Posterior cingulate gyrus (tissue), 11 donors: ENCODE measurements at regions not wholly inside any gene's neighbourhood (a gene's known extent, or its start where the extent isn't known, plus 50 kb on each side); places are given as distances from the start of the nearest gene placed in this dataset.
"Not testable (repeated sequence)": the region's sequence is repeated elsewhere in the genome, so short reads cannot be mapped to it uniquely, and the experiment has no call there.

Source experiments
- DNase-seq, 10 donors: peaks; one replicate each; pipeline versions ENCODE4 v3.0.0 to v3.0.0-alpha.2; 2020 to 2021; ENCODE audit warnings: mixed read lengths in 3 of 10
- intact Hi-C: fragments of 100-400 bp; cut with DNase I; formaldehyde crosslinking; loops from one replicate; pipeline ENCODE4 v1.15.1; 2023

- DNase-seq = no peak
- intact Hi-C loops = no loop called here
These were observed 239.5 kb downstream of the ZPLD1 start for GRCh38 chr3:102674284-102674683.

- intact Hi-C loops = no loop called here
- no peak for DNase-seq
These were observed 241.6 kb downstream of the ZPLD1 start for GRCh38 chr3:102676424-102676823.

GRCh38 chr3:102682741-102683140 lies 247.9 kb downstream of the ZPLD1 start:
- DNase-seq = no peak
- intact Hi-C loops = no loop called here

- intact Hi-C loops = no loop called here
- no peak for DNase-seq
These were observed 252.0 kb downstream of the ZPLD1 start for GRCh38 chr3:102686792-102687191.

- no peak for DNase-seq
- intact Hi-C loops = no loop called here
These were observed 253.2 kb downstream of the ZPLD1 start for GRCh38 chr3:102687851-102688555.

- intact Hi-C loops = no loop called here
- DNase-seq = no peak
These were observed 253.7 kb downstream of the ZPLD1 start for GRCh38 chr3:102688556-102688930.

- intact Hi-C loops = no loop called here
- DNase-seq = no peak
These were observed 256.7 kb downstream of the ZPLD1 start for GRCh38 chr3:102691507-102691906.

GRCh38 chr3:102699104-102699818 lies 264.4 kb downstream of the ZPLD1 start:
- no peak for DNase-seq
- intact Hi-C loops = no loop called here

- intact Hi-C loops = no loop called here
- no peak for DNase-seq
These were observed 265.0 kb downstream of the ZPLD1 start for GRCh38 chr3:102699819-102700140.

GRCh38 chr3:102712896-102713295 lies 278.1 kb downstream of the ZPLD1 start:
- no peak for DNase-seq
- intact Hi-C loops = no loop called here

GRCh38 chr3:102714567-102714966 lies 279.8 kb downstream of the ZPLD1 start:
- no peak for DNase-seq
- intact Hi-C loops = no loop called here

GRCh38 chr3:102715030-102715697 lies 280.3 kb downstream of the ZPLD1 start:
- no peak for DNase-seq
- intact Hi-C loops = no loop called here

GRCh38 chr3:102718651-102719050 lies 283.8 kb downstream of the ZPLD1 start:
- DNase-seq = no peak
- intact Hi-C loops = no loop called here

GRCh38 chr3:102722317-102722716 lies 287.5 kb downstream of the ZPLD1 start:
- intact Hi-C loops = no loop called here
- no peak for DNase-seq

- intact Hi-C loops = no loop called here
- no peak for DNase-seq
These were observed 292.5 kb downstream of the ZPLD1 start for GRCh38 chr3:102727340-102727739.

GRCh38 chr3:102732581-102732980 lies 297.8 kb downstream of the ZPLD1 start:
- intact Hi-C loops, DNase-seq: not testable (repeated sequence)

GRCh38 chr3:102733791-102734563 lies 299.2 kb downstream of the ZPLD1 start:
- intact Hi-C loops = no loop called here
- no peak for DNase-seq

GRCh38 chr3:102735311-102735710 lies 300.5 kb downstream of the ZPLD1 start:
- intact Hi-C loops = no loop called here

GRCh38 chr3:102736288-102736974 lies 301.6 kb downstream of the ZPLD1 start:
- DNase-seq = no peak
- intact Hi-C loops = no loop called here

More at GRCh38 chr3:102735311-102735710, 300.5 kb downstream of the ZPLD1 start:
- DNase-seq = no peak

GRCh38 chr3:102736975-102737304 lies 302.1 kb downstream of the ZPLD1 start:
- no peak for DNase-seq
- intact Hi-C loops = no loop called here

- intact Hi-C loops = no loop called here
- no peak for DNase-seq
These were observed 302.5 kb downstream of the ZPLD1 start for GRCh38 chr3:102737353-102737752.
